ENCODE measurements at regions not wholly inside any gene's neighbourhood (a gene's known extent, or its start where the extent isn't known, plus 50 kb on each side); places are given as distances from the start of the nearest gene placed in this dataset.
A peak's percentile ranks its signal among the peaks of the same experiment; 100 is the strongest.

GRCh38 chr3:86554383-86554782 lies 436.6 kb downstream of the VGLL3 start:
- no peaks in the 10 kb centered on the region for H3K79me2 ChIP-seq (ENCODE audit: control insufficient read depth, insufficient read depth, low read length)
- no TSS peak for BruUV-seq (replicated peaks)
- DNase-seq (ENCODE audit: low read depth, low spot score) (no peak), FAIRE-seq (no peak), ATAC-seq (peak; percentile 62)
- ChIA-PET SMC1A (ENCODE audit: uncharacterized antibody, unreplicated experiment) (no interaction called here), CTCF (interaction anchor here (2.1 kb wide), 1 partner anchor 9 kb away, joined by 7 read pairs; no protein-coding TSS in a partner anchor), POLR2A (no interaction called here), RAD21 (ENCODE audit: unreplicated experiment) (no interaction called here)
- no peaks in the 10 kb centered on the region for H3K4me1 ChIP-seq (ENCODE audit: control insufficient read depth, insufficient read depth, low read length)
- in situ Hi-C loops (cut with MboI): no loop called here
- H3K4me3 ChIP-seq: no peak overlapping the region
- TF ChIP-seq SRF (IDR thresholded peaks at IDR 0.05; ENCODE audit: low read depth in 2 of 2, low read length in 2 of 2) (no peak), BHLHE40 (IDR thresholded peaks at IDR 0.05; ENCODE audit: borderline replicate concordance in 1 of 2, low read depth in 2 of 2, low read length in 1 of 2) (peak in 1 of 2 experiments; percentile 49; a peak in 1 of 4 replicates)
- no peaks in the 10 kb centered on the region for H4K20me1 ChIP-seq (ENCODE audit: control insufficient read depth, insufficient read depth)
- intact Hi-C loops (cut with micrococcal nuclease; ENCODE audit: unreplicated experiment): no loop called here
- no peaks in the 10 kb centered on the region for H3K9me3 ChIP-seq (replicated peaks; ENCODE audit: control insufficient read depth, insufficient read depth, low read length)
- no peak overlapping the region for H2AFZ ChIP-seq (ENCODE audit: control insufficient read depth, low read depth, low read length)
- H3K36me3 ChIP-seq (ENCODE audit: control insufficient read depth in 2 of 2, insufficient read depth in 2 of 2, low read length in 1 of 2): no peaks in the 10 kb centered on the region
- no peaks in the 10 kb centered on the region for H3K27me3 ChIP-seq (replicated peaks in 1 of 2; ENCODE audit: control insufficient read depth in 2 of 2, insufficient read depth in 2 of 2, low read length in 1 of 2)
- H3K4me2 ChIP-seq (ENCODE audit: control insufficient read depth, insufficient read depth): no peak overlapping the region
- 28% methylated on average over 5 of the region's 5 CpGs for WGBS (ENCODE audit: insufficient coverage, insufficient replicate concordance, low lambda C conversion rate, missing lambda C conversion rate)
- H3K27ac ChIP-seq (ENCODE audit: control insufficient read depth, insufficient read depth): no peak overlapping the region
- no peak overlapping the region for H3K9ac ChIP-seq (ENCODE audit: control insufficient read depth, insufficient read depth, low read length)

- RAD21 ChIA-PET (ENCODE audit: unreplicated experiment): no interaction called here
- in situ Hi-C loops (cut with MboI): no loop called here
Measured at GRCh38 chr3:86547692-86548091, 443.3 kb downstream of the VGLL3 start.

More at GRCh38 chr3:86547692-86548091, 443.3 kb downstream of the VGLL3 start:
- Histone ChIP-seq H3K4me3 (no peak overlapping the region), H3K9me3 (replicated peaks; ENCODE audit: control insufficient read depth, insufficient read depth, low read length) (no peaks in the 10 kb centered on the region), H3K36me3 (ENCODE audit: control insufficient read depth in 2 of 2, insufficient read depth in 2 of 2, low read length in 1 of 2) (no peaks in the 10 kb centered on the region), H3K27ac (ENCODE audit: control insufficient read depth, insufficient read depth) (no peak overlapping the region), H3K9ac (ENCODE audit: control insufficient read depth, insufficient read depth, low read length) (no peak overlapping the region), H3K4me2 (ENCODE audit: control insufficient read depth, insufficient read depth) (no peak overlapping the region), H4K20me1 (ENCODE audit: control insufficient read depth, insufficient read depth) (no peaks in the 10 kb centered on the region), H3K79me2 (ENCODE audit: control insufficient read depth, insufficient read depth, low read length) (no peaks in the 10 kb centered on the region), H2AFZ (ENCODE audit: control insufficient read depth, low read depth, low read length) (no peak overlapping the region), H3K4me1 (ENCODE audit: control insufficient read depth, insufficient read depth, low read length) (no peaks in the 10 kb centered on the region), H3K27me3 (replicated peaks in 1 of 2; ENCODE audit: control insufficient read depth in 2 of 2, insufficient read depth in 2 of 2, low read length in 1 of 2) (no peaks in the 10 kb centered on the region)
- ATAC-seq: no peak
- ChIA-PET SMC1A (ENCODE audit: uncharacterized antibody, unreplicated experiment) (no interaction called here), POLR2A (no interaction called here), CTCF (interaction anchor here (0.6 kb wide), 1 partner anchor 801 kb away, joined by 3 read pairs; no protein-coding TSS in a partner anchor)
- no peak for FAIRE-seq
- TF ChIP-seq NFYA (IDR thresholded peaks at IDR 0.05; ENCODE audit: borderline replicate concordance, low read depth, low read length) (no peak), PBX3 (IDR thresholded peaks at IDR 0.05; ENCODE audit: insufficient replicate concordance, low read depth, low read length) (no peak), SRF (IDR thresholded peaks at IDR 0.05; ENCODE audit: low read depth in 2 of 2, low read length in 2 of 2) (no peak), NBN (IDR thresholded peaks at IDR 0.05) (no peak), SKIL (IDR thresholded peaks at IDR 0.05; ENCODE audit: low read depth, poor library complexity, severe bottlenecking) (no peak)
- no TSS peak for BruUV-seq (replicated peaks)
- no peak for DNase-seq (ENCODE audit: low read depth, low spot score)
- 62% methylated on average over 2 of the region's 2 CpGs for WGBS (ENCODE audit: insufficient coverage, insufficient replicate concordance, low lambda C conversion rate, missing lambda C conversion rate)
- intact Hi-C loops (cut with micrococcal nuclease; ENCODE audit: unreplicated experiment): no loop called here
